Activated naive CD4-positive, alpha-beta T cell treated with anti-CD3 and anti-CD28 coated beads, Interleukin-2, amount 50 U/mL, for 24 hours (primary cell): ENCODE measurements at regions not wholly inside any gene's neighbourhood (a gene's known extent, or its start where the extent isn't known, plus 50 kb on each side); places are given as distances from the start of the nearest gene placed in this dataset.

Experiments
- H3K27ac Mint-ChIP-seq: one replicate; pipeline ENCODE4 v1.8.0; 2021; ENCODE audit warnings: mild to moderate bottlenecking, mixed read lengths
- H3K27me3 Mint-ChIP-seq: one replicate; pipeline ENCODE4 v1.8.0; 2021; ENCODE audit warnings: mixed read lengths
- H3K36me3 Mint-ChIP-seq: one replicate; pipeline ENCODE4 v1.8.0; 2021; ENCODE audit warnings: mixed read lengths
- H3K4me1 Mint-ChIP-seq: one replicate; pipeline ENCODE4 v1.8.0; 2021; ENCODE audit warnings: mixed read lengths
- H3K4me3 Mint-ChIP-seq: one replicate; pipeline ENCODE4 v1.8.0; 2021; ENCODE audit warnings: mild to moderate bottlenecking, mixed read lengths
- H3K9me3 Mint-ChIP-seq: one replicate; pipeline ENCODE4 v1.8.0; 2021; ENCODE audit warnings: mixed read lengths

DNA sequence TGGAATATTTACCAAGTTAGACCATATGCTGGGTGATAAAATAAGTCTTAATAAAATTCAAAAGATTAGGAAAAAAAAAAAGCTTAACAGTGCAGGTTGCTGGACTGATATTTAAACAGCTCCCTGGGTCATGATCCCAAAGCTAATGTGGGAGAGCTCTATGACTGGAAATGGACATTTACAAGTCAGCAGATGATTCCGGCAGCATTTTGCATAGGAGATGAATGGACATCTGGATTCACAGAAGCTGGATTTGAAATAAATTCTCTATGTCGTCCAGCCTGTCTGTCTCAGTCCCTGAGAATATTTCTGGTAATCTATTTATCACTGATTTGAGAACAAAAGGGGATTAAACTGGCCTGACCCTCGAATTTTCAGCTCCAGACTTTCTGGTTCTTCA, 52.3 kb upstream of the KLHL25 start:
- Mint-ChIP-seq H3K36me3 (no peaks in the 10 kb centered on the region), H3K27me3 (peaks cover 8% of the 10 kb centered on the region), H3K4me1 (no peaks in the 10 kb centered on the region), H3K4me3 (no peak overlapping the region), H3K9me3 (no peaks in the 10 kb centered on the region), H3K27ac (no peak overlapping the region)

DNA sequence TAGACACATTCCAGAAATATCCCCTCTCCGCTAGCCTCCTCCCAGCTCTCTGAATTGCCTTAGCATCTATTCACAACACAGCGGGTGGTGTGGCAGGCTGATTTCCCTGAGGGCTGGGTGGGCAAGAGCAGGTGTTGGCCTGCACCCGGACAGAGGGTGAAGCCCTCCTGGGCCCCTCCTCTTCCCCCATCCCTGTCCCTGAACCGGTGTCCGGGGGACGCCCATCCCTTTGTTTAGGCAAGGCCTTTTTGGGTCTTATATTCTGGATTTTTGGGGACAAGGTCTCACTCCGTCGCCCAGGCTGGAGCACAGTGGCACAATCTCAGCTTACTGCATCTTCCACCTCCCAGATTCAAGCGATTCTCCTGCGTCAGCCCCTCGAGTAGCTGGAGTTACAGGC, 55.2 kb upstream of the KLHL25 start:
- Mint-ChIP-seq H3K9me3 (no peaks in the 10 kb centered on the region), H3K27me3 (peaks cover 11% of the 10 kb centered on the region), H3K4me3 (no peak overlapping the region), H3K4me1 (no peaks in the 10 kb centered on the region), H3K27ac (no peak overlapping the region), H3K36me3 (no peaks in the 10 kb centered on the region)

- Mint-ChIP-seq H3K27ac (no peak overlapping the region), H3K9me3 (no peaks in the 10 kb centered on the region), H3K4me1 (no peaks in the 10 kb centered on the region), H3K27me3 (peaks cover 15% of the 10 kb centered on the region), H3K4me3 (no peak overlapping the region), H3K36me3 (no peaks in the 10 kb centered on the region)
These were observed 58.2 kb upstream of the KLHL25 start for GRCh38 chr15:85852969-85853368.

DNA sequence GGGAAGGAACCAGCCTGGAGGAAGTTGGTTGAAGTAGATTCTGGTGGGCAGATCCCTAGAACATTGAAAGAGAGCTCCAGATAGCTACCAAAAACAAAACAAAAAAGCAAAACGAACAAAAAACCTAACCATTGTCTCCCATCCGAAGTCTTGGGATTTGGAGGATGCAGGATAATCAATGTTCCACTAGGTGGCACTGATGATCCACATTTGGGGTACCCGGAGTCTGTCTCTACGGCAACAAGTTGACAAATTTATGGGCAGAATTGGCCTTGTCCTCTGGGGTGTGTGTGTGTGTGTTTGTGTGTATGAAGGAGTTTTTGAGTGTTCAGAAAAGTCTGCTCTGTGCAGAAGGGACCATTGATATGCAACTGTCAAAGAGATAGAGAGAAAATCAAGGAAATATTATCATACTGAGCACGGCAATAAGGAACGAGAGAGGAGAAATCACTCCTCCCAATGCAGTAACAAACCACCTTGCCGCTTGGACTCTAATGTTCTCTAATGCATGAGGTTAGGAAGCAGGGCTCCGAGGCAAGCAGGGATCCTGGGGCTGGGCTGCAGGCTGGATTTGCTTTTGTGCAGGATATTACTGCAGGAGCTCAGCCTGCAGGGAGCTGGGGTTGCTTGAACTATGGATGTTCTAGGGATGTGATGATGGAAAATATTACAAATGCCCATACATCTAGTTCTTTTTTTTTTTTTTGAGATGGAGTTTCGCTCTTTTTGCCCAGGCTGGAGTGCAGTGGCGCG, 59.8 kb upstream of the KLHL25 start:
- Mint-ChIP-seq H3K4me1 (peaks cover 4% of the 10 kb centered on the region), H3K27me3 (peaks cover 19% of the 10 kb centered on the region), H3K4me3 (no peak overlapping the region), H3K9me3 (no peaks in the 10 kb centered on the region), H3K27ac (no peak overlapping the region), H3K36me3 (no peaks in the 10 kb centered on the region)

DNA sequence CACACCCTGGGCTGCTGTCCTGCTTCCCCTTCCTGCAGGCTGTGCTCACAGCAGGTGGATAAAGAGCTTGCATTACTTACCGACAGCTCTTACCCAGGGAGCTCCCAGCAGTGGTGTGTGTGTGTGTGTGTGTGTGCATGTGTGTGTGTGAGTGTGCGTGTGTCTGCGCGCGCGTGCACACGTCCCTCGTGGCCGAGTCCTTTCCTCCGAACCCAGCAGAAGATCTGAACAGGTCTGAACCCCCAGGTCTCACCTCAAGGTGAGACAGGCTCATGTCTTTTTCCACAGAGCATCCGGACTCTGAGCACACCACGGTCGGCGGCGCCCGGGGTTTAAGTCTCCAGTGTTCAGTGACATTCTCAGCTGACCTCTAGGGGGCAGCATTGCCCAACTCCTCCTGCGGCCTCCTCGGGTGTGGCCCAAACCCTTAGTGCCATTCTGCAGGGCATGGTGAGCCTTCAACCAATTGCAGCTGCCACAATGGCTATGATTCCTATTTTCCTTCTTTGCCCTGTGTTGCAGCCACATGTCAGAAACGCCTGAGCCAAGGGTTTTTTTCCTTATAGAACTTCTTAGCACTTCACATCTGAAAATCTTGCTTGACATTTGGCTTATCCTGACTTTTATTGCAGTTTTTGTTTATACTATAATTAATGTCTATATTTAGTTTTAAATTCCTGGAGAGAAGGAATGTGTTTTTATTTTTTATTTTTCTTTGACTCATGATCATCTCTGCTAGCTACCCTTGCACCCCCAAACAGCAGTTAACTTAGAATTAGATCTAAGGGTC, 64.1 kb upstream of the KLHL25 start:
- H3K9me3 Mint-ChIP-seq: no peaks in the 10 kb centered on the region

GRCh38 chr15:85859671-85860070, 64.9 kb upstream of the KLHL25 start:
- Mint-ChIP-seq H3K9me3 (no peaks in the 10 kb centered on the region), H3K27ac (no peak overlapping the region), H3K4me3 (no peak overlapping the region), H3K4me1 (peaks cover 4% of the 10 kb centered on the region), H3K27me3 (peaks cover 14% of the 10 kb centered on the region), H3K36me3 (no peaks in the 10 kb centered on the region)

More for the DNA sequence above, 64.1 kb upstream of the KLHL25 start:
- Mint-ChIP-seq H3K4me3 (no peak overlapping the region), H3K36me3 (no peaks in the 10 kb centered on the region), H3K27ac (peak overlapping the region; percentile 23), H3K4me1 (peaks cover 4% of the 10 kb centered on the region), H3K27me3 (peaks cover 19% of the 10 kb centered on the region)

GRCh38 chr15:85860394-85861161, 65.9 kb upstream of the KLHL25 start:
- no peaks in the 10 kb centered on the region for H3K9me3 Mint-ChIP-seq
- peaks cover 14% of the 10 kb centered on the region for H3K27me3 Mint-ChIP-seq
- no peak overlapping the region for H3K27ac Mint-ChIP-seq

GRCh38 chr15:85865070-85865684, 70.5 kb upstream of the KLHL25 start:
- H3K27ac Mint-ChIP-seq: no peak overlapping the region

More at GRCh38 chr15:85860394-85861161, 65.9 kb upstream of the KLHL25 start:
- H3K4me1 Mint-ChIP-seq: peaks cover 4% of the 10 kb centered on the region
- no peaks in the 10 kb centered on the region for H3K36me3 Mint-ChIP-seq
- H3K4me3 Mint-ChIP-seq: no peak overlapping the region

GRCh38 chr15:85867250-85867649, 72.5 kb upstream of the KLHL25 start:
- Mint-ChIP-seq H3K4me1 (no peaks in the 10 kb centered on the region), H3K27me3 (peaks cover 2% of the 10 kb centered on the region), H3K9me3 (no peaks in the 10 kb centered on the region), H3K4me3 (no peak overlapping the region), H3K36me3 (no peaks in the 10 kb centered on the region), H3K27ac (no peak overlapping the region)

More at GRCh38 chr15:85865070-85865684, 70.5 kb upstream of the KLHL25 start:
- H3K9me3 Mint-ChIP-seq: no peaks in the 10 kb centered on the region
- H3K4me3 Mint-ChIP-seq: no peak overlapping the region
- H3K4me1 Mint-ChIP-seq: no peaks in the 10 kb centered on the region
- peaks cover 2% of the 10 kb centered on the region for H3K27me3 Mint-ChIP-seq
- H3K36me3 Mint-ChIP-seq: no peaks in the 10 kb centered on the region

DNA sequence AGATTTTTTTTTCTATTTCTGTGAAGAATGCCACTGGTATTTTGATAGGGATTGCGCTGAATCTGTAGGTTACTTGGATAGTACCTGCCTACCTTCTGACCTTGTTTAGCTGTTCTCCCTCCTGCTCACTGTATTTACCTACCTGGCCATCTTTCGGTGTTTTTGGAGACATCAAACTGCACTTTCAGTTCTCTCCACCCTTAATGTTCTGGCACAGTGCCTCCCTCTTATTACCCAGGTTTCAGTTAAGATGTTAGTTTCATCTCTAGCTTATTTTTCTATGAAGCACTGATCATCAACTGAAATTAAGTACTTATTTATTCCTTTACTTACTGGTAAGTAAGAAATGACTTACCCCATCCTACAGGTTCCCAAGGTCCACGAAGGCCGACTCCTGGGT, 74.4 kb upstream of the KLHL25 start:
- Mint-ChIP-seq H3K4me1 (no peaks in the 10 kb centered on the region), H3K27me3 (peaks cover 9% of the 10 kb centered on the region), H3K36me3 (no peaks in the 10 kb centered on the region), H3K27ac (no peak overlapping the region), H3K9me3 (no peaks in the 10 kb centered on the region), H3K4me3 (no peak overlapping the region)

DNA sequence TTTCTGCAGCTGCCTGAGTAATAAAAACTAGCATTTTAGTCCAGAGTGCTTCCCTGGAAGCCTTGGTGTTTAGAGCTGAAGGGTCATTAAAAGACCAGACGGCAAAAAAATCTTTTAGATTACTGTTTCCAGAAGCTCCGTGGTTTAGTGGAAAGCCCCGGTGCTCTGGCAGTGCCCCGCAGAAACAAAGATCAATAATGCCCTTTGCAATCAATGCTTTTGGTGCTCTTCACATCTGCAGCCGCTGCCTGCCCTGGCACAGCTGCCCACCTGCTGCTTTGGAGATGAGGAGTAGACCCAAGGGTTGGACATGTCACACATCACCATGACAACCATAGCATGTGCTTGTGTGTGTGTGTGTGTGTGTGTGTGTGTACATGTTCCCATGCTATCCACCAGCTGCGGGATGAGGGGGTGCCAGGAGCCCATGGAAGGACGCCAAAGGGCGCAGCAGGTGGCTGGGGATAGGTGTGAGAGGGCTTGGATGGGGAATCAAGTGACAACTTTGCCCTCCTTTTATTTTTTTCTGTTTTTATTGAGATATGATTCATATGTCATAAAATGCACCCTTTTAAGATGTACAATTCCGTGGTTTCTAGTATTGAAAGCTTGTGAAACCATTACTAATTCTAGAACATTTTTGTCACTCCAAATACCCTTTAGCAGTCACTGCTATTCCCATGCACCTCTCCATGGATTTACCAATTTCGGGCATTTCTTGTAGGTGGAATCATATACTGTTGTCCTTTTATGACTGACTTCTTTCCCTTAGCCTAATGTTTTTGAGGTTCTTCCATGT, 75.7 kb upstream of the KLHL25 start:
- Mint-ChIP-seq H3K27ac (no peak overlapping the region), H3K9me3 (no peaks in the 10 kb centered on the region), H3K4me3 (no peak overlapping the region), H3K4me1 (no peaks in the 10 kb centered on the region), H3K27me3 (peaks cover 14% of the 10 kb centered on the region), H3K36me3 (no peaks in the 10 kb centered on the region)

- H3K4me3 Mint-ChIP-seq: no peak overlapping the region
- H3K9me3 Mint-ChIP-seq: no peaks in the 10 kb centered on the region
- no peaks in the 10 kb centered on the region for H3K4me1 Mint-ChIP-seq
- no peak overlapping the region for H3K27ac Mint-ChIP-seq
- H3K27me3 Mint-ChIP-seq: peaks cover 21% of the 10 kb centered on the region
- H3K36me3 Mint-ChIP-seq: no peaks in the 10 kb centered on the region
These were observed 76.8 kb upstream of the KLHL25 start for GRCh38 chr15:85871545-85871944.

DNA sequence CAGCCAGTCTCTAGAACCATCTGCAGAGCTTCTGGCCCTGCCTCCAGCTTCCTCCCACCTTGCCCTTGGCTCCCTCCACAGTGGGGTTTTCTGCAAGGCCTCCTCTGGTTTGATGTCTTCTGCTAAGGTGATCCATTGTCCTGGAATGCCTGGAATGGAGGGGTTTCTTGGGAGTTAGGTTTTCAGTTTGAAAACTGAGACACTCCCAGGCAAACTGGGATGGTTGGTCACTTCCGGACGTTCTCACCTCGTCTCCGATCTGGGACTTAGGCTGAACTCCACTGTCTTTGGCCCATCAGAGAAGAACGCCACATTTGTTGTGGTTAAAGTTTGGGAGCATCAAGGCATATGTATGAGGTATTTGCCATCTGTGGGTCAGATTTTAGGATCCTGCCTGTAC, 77.4 kb upstream of the KLHL25 start:
- Mint-ChIP-seq H3K36me3 (no peaks in the 10 kb centered on the region), H3K4me1 (no peaks in the 10 kb centered on the region), H3K27ac (no peak overlapping the region), H3K27me3 (peaks cover 25% of the 10 kb centered on the region), H3K4me3 (no peak overlapping the region), H3K9me3 (no peaks in the 10 kb centered on the region)

DNA sequence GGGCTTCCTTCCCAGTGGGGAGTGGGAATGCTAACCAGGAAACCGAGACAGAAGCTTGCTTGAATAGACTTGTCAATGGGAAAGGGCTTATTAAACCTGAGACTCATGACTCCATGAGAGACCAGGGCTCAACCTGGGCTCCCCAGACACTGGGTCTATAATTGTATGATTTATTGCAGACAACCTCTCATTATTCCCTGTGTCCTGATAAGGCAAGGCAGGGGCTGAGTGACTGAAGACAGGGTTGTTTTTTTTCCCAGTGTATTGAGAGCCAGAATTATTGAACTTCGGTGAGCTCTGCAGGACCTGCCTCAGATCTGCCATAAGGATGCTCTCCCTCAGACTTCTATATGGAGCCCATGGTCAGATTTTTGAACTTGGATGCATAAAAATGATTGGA, 79.5 kb upstream of the KLHL25 start:
- H3K9me3 Mint-ChIP-seq: no peaks in the 10 kb centered on the region
- H3K27me3 Mint-ChIP-seq: peaks cover 31% of the 10 kb centered on the region
- H3K4me1 Mint-ChIP-seq: no peaks in the 10 kb centered on the region
- H3K4me3 Mint-ChIP-seq: no peak overlapping the region
- no peaks in the 10 kb centered on the region for H3K36me3 Mint-ChIP-seq
- H3K27ac Mint-ChIP-seq: no peak overlapping the region

DNA sequence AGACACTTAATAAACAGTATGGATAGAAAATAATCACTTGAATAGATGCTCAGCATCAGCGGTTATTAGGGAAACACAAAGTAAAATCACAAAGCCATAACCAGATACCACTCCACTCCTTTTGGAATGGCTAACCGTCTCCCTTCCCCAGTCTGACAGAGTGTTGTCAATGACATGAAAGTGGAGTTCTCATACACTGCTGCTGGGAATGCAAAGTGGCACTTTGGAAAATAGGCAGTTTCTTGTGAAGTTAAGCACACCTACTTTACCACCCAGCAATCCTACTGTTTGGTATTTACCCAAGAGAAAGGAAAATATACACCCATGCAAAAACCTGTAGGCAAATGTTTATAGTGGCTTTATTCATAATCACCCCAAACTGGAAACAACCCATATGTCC, 81.0 kb upstream of the KLHL25 start:
- H3K4me1 Mint-ChIP-seq: no peaks in the 10 kb centered on the region
- H3K27ac Mint-ChIP-seq: no peak overlapping the region
- H3K9me3 Mint-ChIP-seq: no peaks in the 10 kb centered on the region
- H3K27me3 Mint-ChIP-seq: peaks cover 37% of the 10 kb centered on the region
- H3K36me3 Mint-ChIP-seq: no peaks in the 10 kb centered on the region
- H3K4me3 Mint-ChIP-seq: no peak overlapping the region
